ENCODE measurements at regions not wholly inside any gene's neighbourhood (a gene's known extent, or its start where the extent isn't known, plus 50 kb on each side); places are given as distances from the start of the nearest gene placed in this dataset.

DNA sequence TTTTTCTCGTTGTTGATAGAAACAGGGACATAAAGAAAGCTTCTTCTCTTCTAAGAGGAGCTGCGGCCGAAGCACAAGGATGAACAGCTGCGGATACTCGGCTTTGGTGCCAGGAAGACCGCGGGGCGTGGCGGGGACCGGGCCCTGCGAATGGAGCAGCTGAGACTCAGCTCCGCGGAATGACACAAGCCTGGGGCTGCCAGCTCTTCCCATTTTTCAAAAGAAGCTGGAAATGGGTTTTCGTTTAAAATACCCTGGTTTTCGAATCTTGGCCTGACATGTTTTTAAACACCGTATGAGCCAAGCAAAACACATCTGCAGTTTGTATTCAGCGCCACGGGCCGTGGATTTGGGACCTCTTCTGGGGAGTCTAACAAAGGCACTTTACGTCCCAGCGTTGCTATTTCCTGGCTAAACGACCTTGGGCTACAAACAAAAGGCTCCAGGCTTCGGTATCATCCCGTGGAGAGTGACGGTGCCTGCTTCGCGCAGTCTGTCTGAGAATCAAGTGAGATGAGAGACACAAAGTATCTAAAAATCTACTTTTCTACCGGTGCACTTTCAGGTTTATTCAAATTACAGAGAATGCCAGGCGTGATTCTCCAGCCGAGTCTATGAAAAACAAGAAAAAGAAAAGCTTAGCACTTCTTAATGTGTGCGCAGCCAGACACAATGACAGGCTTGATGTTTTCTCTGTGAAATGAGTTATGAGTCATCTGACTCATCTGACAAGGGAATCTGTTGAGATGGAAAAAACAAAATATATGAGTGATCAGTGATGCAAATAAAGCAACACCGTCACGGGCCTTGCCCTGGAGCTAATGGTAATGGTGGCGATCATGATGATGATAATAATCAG, 114.0 kb upstream of the TMEM132D start:
- peak; percentile 14 for DNase-seq

- DNase-seq = no peak
Measured at GRCh38 chr12:130018614-130019013, 114.8 kb upstream of the TMEM132D start.

- peak; percentile 10 for DNase-seq
Measured at GRCh38 chr12:130026608-130027176, 122.9 kb upstream of the TMEM132D start.

DNA sequence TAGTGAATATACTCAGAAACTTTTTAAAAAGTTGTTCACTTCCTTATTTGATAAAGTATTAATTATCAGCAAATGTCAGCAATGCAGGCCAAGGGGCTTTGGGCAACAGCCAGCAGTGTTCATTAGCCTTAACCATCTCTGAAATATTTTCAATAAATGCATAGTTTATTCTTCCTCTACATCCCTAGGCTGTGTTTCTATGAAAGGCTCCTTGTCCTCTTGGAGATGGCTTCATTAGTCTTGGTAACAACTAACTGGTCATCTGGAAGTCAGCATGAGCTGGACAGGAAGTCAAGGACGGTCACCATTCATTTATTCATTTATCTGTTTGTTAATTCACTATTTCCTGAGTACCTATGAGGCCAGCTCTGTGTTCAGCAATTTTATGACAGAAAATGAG, 124.0 kb upstream of the TMEM132D start:
- DNase-seq = no peak

GRCh38 chr12:130029151-130029550, 125.3 kb upstream of the TMEM132D start:
- no peak for DNase-seq

- no peak for DNase-seq
Measured at GRCh38 chr12:130031041-130031440, 127.2 kb upstream of the TMEM132D start.

DNA sequence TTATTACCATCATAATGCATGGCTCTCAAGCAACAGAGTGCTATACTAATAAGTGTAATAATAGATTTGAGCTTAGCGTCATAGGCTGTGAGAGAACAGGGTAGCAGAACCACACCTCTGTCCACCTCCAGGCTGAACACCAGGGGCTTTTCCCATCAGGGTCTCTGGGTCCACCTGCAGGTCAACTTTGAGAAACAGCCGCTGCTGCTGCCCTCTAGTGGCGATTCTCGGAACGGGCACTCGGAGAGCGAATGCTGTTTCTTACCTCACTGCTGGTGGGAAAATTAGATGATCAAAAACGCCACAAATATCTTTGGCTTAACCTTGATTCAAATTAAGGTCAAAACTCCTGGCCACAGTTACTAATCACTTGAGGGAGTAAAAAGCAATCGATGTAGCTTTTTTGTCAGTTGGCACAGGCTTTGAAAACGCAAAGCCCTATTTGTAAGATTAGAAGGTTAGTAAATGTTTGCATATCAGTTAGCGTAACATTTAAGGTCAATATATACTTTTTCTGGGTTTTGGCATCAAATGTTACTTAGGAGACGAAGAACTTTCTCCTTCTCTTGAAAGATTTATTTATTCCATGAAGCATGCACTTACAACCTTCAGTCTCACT, 127.9 kb upstream of the TMEM132D start:
- DNase-seq = peak; percentile 19

- DNase-seq = no peak
Measured at GRCh38 chr12:130041983-130042812, 120.1 kb upstream of the FZD10 start.

DNA sequence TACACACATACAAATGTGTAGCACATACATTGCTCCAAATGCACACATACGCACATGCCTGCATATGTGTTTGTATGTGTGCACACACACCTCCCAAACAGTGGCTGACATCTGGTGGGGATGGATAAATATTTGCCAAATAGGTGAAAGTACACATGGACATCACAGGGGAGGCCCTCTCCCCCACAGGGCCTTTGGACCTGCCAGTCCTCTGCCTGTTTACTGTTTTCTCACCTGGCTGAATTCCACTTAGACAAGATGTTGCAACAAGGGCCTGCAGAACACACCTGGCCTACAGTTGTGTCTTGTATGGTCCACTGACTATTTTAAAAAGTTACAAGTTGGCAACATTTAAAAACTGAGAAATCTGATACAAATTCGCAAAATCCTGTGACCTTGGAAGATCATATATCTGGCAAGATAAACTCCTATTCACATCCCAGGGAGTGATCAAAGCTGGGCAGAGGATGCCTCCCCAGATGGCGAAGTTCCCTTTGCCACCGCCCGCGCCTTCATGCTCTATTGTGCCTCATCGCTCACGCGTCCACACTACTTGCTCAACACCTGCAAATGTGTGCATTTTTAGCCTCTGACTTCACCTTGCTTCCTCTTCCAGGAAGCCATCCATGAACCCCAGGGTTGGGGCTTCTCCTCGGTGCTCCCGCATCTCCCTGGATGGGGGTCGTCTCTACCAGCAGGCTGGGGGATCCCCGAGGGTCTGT, 118.4 kb upstream of the FZD10 start:
- DNase-seq = no peak

- peak; percentile 21 for DNase-seq
Measured at GRCh38 chr12:130044991-130045621, 117.2 kb upstream of the FZD10 start.

DNA sequence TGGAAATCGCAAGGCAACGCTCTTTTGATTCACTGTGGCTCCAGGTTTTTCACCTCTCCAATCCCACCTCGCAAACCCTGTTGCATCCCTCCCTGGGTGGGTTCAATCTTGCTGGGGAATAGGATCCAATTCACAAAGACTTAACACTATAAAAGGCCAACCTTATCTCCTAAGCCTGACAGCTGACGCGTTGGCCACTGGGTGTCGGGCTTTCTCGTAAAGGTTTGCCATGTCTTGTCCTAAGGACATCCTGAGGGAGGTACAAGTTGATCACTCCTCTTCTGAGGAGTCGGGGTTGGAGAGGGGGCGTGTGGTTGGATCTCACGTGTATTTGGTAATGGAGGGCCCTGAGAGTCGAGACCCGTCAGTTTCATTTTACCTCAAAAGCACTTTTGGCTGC, 112.6 kb upstream of the FZD10 start:
- no peak for DNase-seq

- no peak for DNase-seq
Measured at GRCh38 chr12:130051900-130052299, 110.4 kb upstream of the FZD10 start.

- no peak for DNase-seq
Measured at GRCh38 chr12:130053651-130054069, 108.6 kb upstream of the FZD10 start.

DNA sequence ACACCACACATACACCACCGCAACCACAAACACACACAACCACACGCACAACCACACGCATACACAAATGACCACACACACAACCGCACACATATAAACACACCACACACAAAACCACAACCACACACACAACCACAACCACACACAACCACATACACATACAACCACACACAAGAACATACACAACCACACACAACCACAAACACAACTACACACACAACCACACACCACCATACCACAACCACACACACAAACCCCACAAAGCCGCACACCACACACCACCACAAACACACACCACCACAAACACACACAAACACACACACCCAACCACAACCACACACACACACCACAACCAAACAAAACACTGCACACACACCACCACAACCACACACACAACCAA, 107.5 kb upstream of the FZD10 start:
- DNase-seq = no peak

DNA sequence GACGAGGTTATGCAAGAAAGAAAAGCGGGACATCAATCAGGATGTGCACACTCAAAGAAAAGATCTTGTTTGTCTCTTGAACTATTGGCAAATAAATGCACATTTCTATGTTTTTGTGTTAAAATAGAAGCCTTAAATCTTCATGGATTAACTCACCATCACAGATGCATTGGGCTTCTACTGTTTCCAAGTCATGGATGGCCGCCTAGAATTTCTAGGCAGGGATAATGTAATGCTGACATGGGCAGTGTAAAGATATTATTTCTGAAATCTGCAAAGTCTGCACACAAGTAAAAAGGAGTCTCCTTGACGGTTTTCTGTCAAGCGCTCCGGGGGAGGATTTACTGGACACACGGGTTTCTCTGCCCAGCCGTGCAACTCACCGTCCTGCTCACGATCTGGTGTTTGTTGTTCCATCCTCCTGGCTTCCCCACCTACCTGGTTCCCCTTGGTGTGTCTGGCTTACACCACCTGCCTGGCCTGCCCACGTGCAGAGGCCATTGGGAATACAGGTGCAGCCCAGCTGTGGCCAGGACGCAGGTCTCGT, 103.3 kb upstream of the FZD10 start:
- DNase-seq = no peak

- no peak for DNase-seq
Measured at GRCh38 chr12:130063866-130064265, 98.4 kb upstream of the FZD10 start.

GRCh38 chr12:130064999-130065398, 97.3 kb upstream of the FZD10 start:
- no peak for DNase-seq

GRCh38 chr12:130066742-130067141, 95.5 kb upstream of the FZD10 start:
- no peak for DNase-seq

GRCh38 chr12:130068741-130069140, 93.5 kb upstream of the FZD10 start:
- DNase-seq = no peak

GRCh38 chr12:130070126-130070611, 92.1 kb upstream of the FZD10 start:
- no peak for DNase-seq

- DNase-seq = no peak
Measured at GRCh38 chr12:130073721-130074120, 88.5 kb upstream of the FZD10 start.

Measured in DMS79 treated with DMSO at 0.1 percent for 48 hours (cell line).